Panc1 (cell line): ENCODE measurements at regions not wholly inside any gene's neighbourhood (a gene's known extent, or its start where the extent isn't known, plus 50 kb on each side); places are given as distances from the start of the nearest gene placed in this dataset.

ENCODE experiments used
- POLR2AphosphoS5 ChIP-seq: IDR thresholded peaks from 2 replicates; pipeline ENCODE4 v1.6.1; 2012; ENCODE audit warnings: mild to moderate bottlenecking, low read depth, low read length, moderate library complexity
- SIN3A ChIP-seq: IDR thresholded peaks from 2 replicates; pipeline ENCODE4 v1.6.1; 2012; ENCODE audit warnings: low read depth, mild to moderate bottlenecking, low read length, moderate library complexity, borderline replicate concordance; ENCODE audit not compliant: insufficient read depth
- TCF7L2 ChIP-seq: IDR thresholded peaks from 2 replicates; pipeline ENCODE4 v1.6.1; 2011; ENCODE audit warnings: mild to moderate bottlenecking, low read depth, low read length, inconsistent platforms
- TF ChIP-seq, protein P1 (sequence below): fragments of 450-650 bp; IDR thresholded peaks from 2 replicates; pipeline ENCODE4 v1.5.1; 2017; ENCODE audit warnings: mild to moderate bottlenecking
- TF ChIP-seq, protein P2 (sequence below), 2 experiments: IDR thresholded peaks; 2 replicates each; pipeline ENCODE4 v1.6.1; 2011 to 2012; ENCODE audit warnings: low read depth in 2 of 2, control low read depth in 1 of 2, low read length in 1 of 2, mild to moderate bottlenecking in 1 of 2, moderate library complexity in 1 of 2; ENCODE audit not compliant: insufficient read depth in 1 of 2

DNA sequence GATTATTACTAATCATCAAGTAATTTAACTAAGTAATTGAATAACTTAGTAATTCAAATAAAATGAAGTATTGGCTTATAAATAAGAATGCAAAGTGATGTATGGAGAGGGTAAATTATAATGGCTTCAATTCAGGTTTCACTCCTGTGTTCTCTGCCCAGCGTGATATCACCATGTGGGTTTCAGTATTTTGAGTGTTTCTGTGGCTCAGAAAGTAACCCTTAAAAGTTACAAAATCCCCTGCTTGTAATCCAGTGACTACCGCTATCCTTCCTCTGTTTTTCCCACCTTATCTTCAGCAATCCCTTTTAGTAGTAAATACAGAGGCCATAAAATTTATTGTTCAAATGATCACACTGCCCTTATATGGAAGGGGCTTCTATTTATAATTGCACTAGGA lies 316.4 kb upstream of the CFAP20DC start:
- TF ChIP-seq, protein P1, sequence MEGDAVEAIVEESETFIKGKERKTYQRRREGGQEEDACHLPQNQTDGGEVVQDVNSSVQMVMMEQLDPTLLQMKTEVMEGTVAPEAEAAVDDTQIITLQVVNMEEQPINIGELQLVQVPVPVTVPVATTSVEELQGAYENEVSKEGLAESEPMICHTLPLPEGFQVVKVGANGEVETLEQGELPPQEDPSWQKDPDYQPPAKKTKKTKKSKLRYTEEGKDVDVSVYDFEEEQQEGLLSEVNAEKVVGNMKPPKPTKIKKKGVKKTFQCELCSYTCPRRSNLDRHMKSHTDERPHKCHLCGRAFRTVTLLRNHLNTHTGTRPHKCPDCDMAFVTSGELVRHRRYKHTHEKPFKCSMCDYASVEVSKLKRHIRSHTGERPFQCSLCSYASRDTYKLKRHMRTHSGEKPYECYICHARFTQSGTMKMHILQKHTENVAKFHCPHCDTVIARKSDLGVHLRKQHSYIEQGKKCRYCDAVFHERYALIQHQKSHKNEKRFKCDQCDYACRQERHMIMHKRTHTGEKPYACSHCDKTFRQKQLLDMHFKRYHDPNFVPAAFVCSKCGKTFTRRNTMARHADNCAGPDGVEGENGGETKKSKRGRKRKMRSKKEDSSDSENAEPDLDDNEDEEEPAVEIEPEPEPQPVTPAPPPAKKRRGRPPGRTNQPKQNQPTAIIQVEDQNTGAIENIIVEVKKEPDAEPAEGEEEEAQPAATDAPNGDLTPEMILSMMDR = no peak
- no peak for TF ChIP-seq POLR2AphosphoS5
- TF ChIP-seq, protein P2, sequence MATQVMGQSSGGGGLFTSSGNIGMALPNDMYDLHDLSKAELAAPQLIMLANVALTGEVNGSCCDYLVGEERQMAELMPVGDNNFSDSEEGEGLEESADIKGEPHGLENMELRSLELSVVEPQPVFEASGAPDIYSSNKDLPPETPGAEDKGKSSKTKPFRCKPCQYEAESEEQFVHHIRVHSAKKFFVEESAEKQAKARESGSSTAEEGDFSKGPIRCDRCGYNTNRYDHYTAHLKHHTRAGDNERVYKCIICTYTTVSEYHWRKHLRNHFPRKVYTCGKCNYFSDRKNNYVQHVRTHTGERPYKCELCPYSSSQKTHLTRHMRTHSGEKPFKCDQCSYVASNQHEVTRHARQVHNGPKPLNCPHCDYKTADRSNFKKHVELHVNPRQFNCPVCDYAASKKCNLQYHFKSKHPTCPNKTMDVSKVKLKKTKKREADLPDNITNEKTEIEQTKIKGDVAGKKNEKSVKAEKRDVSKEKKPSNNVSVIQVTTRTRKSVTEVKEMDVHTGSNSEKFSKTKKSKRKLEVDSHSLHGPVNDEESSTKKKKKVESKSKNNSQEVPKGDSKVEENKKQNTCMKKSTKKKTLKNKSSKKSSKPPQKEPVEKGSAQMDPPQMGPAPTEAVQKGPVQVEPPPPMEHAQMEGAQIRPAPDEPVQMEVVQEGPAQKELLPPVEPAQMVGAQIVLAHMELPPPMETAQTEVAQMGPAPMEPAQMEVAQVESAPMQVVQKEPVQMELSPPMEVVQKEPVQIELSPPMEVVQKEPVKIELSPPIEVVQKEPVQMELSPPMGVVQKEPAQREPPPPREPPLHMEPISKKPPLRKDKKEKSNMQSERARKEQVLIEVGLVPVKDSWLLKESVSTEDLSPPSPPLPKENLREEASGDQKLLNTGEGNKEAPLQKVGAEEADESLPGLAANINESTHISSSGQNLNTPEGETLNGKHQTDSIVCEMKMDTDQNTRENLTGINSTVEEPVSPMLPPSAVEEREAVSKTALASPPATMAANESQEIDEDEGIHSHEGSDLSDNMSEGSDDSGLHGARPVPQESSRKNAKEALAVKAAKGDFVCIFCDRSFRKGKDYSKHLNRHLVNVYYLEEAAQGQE (IDR thresholded peaks at IDR 0.05; ENCODE audit: insufficient read depth in 1 of 2, low read depth in 2 of 2, low read length in 1 of 2) = no peak
- no peak for TF ChIP-seq TCF7L2
- TF ChIP-seq SIN3A = no peak
